AG09309 (cell line): ENCODE measurements at regions not wholly inside any gene's neighbourhood (a gene's known extent, or its start where the extent isn't known, plus 50 kb on each side); places are given as distances from the start of the nearest gene placed in this dataset.

Experiments used
- DNase-seq: peaks from one replicate; pipeline ENCODE4 v3.0.0-alpha.2; 2010; ENCODE audit warnings: low read depth
- H3K4me3 ChIP-seq: 2 replicates; pipeline ENCODE4 v1.5.1; 2011; ENCODE audit warnings: mild to moderate bottlenecking, low read depth, low read length, moderate library complexity; ENCODE audit not compliant: control insufficient read depth
- CTCF ChIP-seq: IDR thresholded peaks from 2 replicates; pipeline ENCODE4 v1.5.1; 2011; ENCODE audit warnings: mild to moderate bottlenecking, low read depth, low read length, inconsistent platforms; ENCODE audit not compliant: insufficient read depth, control insufficient read depth; ENCODE audit errors: missing control alignments

GRCh38 chr22:46100401-46101105 is 49.8 kb upstream of the PPARA start:
- no peak for DNase-seq
- TF ChIP-seq CTCF = no peak

More at GRCh38 chr22:46100401-46101105, 49.8 kb upstream of the PPARA start:
- no peak overlapping the region for H3K4me3 ChIP-seq
